AG20443 (cell line): ENCODE measurements at regions not wholly inside any gene's neighbourhood (a gene's known extent, or its start where the extent isn't known, plus 50 kb on each side); places are given as distances from the start of the nearest gene placed in this dataset.

Experiments
- DNase-seq: peaks from one replicate; pipeline ENCODE4 v3.0.0; 2012; ENCODE audit warnings: low spot score, mixed read lengths

- DNase-seq: no peak
Observed at GRCh38 chr11:119906376-119906775, 177.4 kb upstream of the NECTIN1 start.

GRCh38 chr11:119905162-119905561, 176.2 kb upstream of the NECTIN1 start:
- DNase-seq: no peak

DNA sequence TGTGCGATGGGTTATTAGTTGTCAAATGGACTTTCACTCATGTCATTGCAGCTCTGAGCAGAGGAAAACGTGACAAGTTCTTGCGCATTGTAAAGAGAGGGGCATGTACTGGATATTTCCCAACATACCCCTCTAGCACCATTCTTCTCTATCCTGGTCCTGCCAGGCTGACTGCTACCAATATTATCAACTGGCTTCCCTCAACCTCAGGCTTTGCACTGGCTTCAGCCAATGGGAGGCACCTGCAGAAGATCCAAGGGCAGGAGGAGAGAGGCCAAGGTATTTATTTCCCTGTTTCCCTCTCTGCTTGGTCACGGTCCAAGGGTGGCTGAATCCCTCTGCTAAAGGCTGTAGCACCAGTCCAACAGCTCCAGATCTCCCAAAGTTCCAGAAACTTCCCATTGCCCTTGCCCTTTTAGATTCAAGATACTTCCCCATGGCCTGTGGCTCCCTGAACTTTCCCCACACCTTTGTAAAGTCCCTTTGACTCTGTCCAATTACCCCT, 175.6 kb upstream of the NECTIN1 start:
- no peak for DNase-seq

DNA sequence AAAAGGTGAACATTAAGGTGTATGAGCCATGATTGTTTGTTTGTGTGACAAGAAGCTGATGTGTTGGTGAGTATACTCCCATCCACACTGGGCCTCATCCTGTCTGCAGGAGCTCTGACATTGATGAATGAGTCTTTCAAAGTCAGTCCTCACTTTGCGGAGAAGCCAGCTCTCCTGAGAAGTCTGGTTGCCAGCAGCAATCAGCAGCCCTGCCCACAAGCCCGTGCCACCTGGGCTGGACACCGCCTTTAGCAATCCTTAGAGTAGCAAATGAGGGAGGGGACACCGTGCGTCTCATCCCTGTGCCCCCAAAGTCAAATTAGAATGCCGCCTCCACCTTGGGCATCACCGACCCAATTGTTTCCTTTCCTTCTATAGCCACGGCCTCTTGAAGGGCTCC, 174.8 kb upstream of the NECTIN1 start:
- no peak for DNase-seq

DNA sequence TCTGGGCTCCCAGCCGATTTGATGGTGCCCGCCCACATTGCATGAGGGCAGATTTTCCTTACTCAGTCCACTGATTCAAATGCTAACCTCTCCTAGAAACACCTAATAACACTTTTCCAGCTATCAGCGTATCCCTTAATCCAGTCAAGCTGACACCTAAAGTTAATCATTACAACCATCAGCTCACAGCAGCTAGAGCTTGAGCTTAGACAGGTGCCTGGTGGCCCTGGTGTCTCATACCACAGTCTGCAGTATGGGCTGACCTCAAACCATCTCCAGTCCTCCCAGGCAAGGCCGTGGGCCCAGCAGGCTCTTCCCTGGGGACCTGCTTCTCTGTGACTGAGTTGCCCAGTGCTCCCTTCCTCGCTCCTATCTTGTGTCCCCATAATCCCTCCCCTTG, 174.4 kb upstream of the NECTIN1 start:
- no peak for DNase-seq

DNA sequence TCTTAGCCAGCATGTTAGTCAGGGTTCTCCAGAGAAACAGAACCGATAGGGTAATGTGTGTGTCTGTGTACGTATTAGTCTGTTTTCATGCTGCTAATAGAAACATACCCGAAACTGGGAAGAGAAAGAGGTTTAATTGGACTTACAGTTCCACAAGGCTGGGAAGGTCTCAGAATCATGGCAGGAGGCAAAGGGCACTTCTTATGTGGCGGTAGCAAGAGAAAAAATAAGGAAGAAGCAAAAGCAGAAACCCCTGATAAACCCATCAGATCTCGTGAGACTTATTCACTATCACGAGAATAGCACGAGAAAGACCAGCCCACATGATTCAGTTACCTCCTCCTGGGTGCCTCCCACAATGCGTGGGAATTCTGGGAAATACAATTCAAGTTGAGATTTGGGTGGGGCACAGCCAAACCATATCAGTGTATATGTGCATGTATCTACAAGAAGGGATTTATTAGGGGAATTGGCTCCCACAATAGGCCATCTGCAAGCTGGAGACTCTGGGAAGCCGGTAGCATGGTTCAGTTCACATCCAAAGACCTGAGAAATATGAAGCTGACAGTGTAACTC, 173.7 kb upstream of the NECTIN1 start:
- DNase-seq: no peak

DNA sequence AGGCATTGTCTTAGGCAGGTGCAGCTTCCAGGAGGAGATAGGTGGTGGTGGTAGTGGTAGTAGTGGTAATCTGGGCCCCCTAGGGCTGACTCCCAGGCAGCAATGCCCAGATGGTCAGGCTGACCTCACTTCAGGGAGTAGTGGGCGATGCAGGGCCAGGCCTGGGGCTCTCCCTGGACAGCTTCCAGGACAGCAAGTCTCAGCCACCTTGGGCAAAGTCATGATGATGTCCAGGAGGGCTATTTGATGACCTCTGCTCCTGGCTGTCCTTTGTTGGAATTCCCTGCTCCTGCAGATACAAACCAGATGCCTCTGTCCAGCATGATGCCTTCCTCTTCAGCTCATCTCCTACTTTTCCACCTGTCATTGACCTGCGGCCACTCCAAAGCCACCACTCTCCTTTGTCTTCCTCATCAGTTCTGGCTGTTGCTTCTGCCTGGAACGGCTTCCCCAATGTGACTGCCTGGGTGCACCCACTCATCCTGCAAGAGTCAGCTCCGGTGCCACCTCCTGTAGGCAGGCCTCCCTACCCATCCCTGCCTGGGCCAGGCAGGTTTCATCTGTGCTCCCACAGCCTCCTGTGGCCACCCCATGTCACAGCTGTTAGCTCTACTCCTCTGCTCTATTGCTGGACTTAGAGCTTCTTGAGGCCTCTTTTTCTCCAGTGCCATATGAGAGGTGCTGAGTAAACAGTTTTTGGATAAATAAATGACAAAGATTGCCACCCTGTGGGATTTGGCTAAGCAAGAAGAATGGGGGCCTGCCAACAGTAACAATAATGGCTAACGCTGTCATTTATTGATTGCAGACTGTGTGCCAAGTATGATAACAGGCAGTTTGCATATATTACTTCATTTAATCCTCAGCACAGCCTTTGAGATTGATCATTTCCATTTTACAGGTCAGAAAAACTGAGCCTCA, 172.9 kb upstream of the NECTIN1 start:
- DNase-seq: no peak

DNA sequence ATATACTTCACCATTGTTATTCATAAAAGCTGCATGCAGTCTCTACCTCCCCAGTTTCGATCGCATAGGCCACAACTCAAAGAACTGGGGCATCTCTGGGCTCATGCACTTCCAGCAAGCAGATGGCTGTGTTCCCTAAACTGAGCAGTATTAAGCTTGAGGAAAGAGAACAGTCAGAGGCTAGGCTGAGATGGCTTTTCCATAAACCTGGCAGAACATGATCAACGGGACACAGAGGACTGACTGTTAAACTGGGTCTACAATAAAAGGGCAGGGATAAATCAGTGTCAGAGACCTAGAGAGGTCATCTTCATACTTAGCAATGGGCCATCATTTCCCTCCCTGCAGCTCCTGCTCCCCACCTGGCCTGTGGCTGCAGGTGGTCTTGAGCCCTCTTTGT, 171.0 kb upstream of the NECTIN1 start:
- no peak for DNase-seq

- no peak for DNase-seq
Observed at GRCh38 chr11:119897576-119897975, 168.6 kb upstream of the NECTIN1 start.

GRCh38 chr11:119897046-119897440, 168.0 kb upstream of the NECTIN1 start:
- no peak for DNase-seq

- no peak for DNase-seq
Observed at GRCh38 chr11:119896387-119897045, 167.5 kb upstream of the NECTIN1 start.

DNA sequence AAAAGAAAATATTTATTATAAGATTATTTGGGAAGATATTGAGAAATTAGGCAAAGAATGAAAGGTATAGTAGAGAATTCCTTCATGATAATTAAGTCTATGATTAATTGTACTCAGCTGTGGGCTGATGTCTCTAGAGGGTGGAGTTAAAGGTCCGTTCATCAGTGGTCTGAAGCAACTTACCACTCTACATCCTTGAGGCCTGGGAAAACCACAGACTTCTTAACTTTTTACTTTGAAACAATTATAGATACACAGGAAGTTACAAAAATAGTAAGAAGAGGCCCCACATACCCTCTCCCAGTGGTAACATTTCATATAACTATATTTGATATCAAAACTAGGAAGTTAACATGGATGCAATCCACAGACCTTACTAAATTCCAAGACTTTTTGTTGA, 167.0 kb upstream of the NECTIN1 start:
- no peak for DNase-seq

- DNase-seq: no peak
Observed at GRCh38 chr11:119894916-119895315, 165.9 kb upstream of the NECTIN1 start.

DNA sequence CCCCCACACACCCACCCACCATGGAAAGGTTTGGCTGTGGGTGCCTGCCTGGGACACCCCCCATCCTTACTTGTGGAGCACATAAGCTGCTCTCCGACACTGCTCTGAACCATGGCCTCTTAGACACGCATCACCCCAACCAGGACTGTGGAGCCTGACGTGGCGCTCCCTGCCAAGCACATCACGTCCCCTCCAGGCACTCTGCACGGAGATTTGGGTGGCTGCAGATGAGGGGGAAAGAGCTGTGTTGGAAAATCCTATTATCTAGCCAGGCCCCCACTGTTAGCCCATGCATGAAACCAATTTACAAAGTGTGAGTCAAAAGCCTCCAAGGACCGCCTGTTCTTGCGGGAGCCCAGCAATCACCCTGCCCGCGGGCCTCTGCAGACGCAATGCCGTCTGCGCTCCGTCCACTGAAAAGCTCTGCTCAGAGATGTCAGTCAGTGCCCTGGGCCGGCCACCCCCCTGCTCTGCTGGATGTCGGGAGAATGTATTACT, 163.4 kb upstream of the NECTIN1 start:
- no peak for DNase-seq

- DNase-seq: no peak
Observed at GRCh38 chr11:119891055-119891768, 162.2 kb upstream of the NECTIN1 start.

- no peak for DNase-seq
Observed at GRCh38 chr11:119890466-119890865, 161.5 kb upstream of the NECTIN1 start.

DNA sequence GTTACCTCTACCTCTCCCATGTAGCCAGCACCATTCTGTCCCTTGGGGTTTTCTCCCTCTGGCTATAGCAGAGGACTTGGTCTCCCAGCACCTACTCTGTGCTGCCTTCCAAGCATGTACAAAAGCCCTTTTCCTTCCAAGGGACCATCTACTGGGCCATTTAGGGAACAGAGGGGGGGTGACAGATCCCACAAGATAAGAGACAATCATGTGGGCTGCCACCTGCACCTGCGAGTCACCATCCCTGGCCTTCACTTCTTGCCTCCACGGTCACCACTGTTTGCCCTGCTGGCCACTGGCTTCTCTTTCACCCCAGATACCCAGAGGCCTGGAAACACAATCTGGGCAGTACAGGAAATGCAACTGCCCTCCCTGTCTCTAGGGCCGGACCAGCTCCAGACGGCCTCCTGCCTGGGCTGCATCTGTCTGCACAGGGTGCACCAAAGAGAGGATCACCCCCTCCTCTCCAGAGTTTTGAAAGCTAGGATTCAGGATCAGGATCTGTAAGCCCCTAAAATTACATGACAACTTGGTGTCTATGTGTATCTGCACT, 160.8 kb upstream of the NECTIN1 start:
- DNase-seq: no peak

DNA sequence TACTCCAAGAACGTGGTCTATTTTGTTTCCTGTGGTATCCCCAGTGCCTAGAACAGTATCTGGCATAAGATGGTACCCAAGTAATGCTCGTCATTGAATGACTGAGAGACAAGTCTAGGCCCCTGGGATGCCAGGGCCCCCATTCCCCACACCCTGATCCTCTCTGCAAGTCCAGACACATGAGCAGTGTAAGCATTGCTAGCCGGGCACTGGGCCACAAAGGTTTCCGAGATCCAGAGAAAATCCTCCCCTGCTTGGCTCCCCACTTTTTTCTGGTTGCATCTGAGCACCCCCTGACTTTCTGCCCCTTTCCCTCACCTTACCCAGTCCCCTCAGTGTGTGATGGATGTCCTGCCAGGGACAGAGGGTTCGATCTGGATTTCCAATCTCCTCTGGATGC, 160.1 kb upstream of the NECTIN1 start:
- no peak for DNase-seq

- DNase-seq: no peak
Observed at GRCh38 chr11:119888119-119888518, 159.1 kb upstream of the NECTIN1 start.

GRCh38 chr11:119886667-119887230, 157.7 kb upstream of the NECTIN1 start:
- DNase-seq: no peak

DNA sequence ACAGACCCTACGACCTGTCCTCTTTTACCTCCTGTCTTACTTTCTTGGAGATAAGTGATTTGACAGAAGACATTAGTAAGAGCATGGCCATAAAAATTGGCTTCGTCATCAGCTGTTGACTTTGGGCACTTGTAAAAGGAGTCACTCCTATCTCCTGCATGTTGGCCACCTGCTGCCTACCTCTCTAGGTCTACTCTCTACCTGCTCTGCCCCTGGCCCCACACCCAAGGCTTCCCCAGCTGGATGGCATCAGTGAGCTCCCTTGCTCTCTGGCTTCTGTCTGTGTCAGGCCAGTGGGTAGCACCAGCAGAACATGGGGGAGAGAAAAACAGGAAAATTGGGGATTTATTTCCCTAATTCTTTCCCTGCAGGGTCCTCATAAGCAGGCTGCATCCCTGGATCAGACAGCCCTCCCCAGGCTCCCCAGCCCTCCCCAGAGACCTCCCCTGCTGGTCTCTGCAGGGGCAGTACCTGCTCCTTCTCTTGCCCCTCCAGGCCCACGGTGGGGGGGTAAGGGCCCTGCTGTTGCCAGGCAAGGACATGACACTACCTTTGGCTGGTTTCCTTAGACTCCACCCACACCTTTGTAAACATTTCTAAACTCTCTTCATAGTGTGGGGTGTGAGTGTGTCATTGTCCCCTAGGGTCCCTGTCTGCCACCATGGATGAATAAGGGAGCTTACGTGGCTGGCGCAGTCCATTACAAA, 157.0 kb upstream of the NECTIN1 start:
- no peak for DNase-seq
